ENCODE measurements at regions not wholly inside any gene's neighbourhood (a gene's known extent, or its start where the extent isn't known, plus 50 kb on each side); places are given as distances from the start of the nearest gene placed in this dataset.

GRCh38 chr13:110056640-110057039 is 250.3 kb downstream of the COL4A1 start:
- no peak for TF ChIP-seq POLR2A (IDR thresholded peaks at IDR 0.05)
- no peak for TF ChIP-seq CTCF (IDR thresholded peaks at IDR 0.05)
